Ureter (tissue), 1 donor: ENCODE measurements at regions not wholly inside any gene's neighbourhood (a gene's known extent, or its start where the extent isn't known, plus 50 kb on each side); places are given as distances from the start of the nearest gene placed in this dataset.
"Not testable (repeated sequence)": the region's sequence is repeated elsewhere in the genome, so short reads cannot be mapped to it uniquely, and the experiment has no call there.

Experiments used
- DNase-seq: peaks from one replicate; pipeline ENCODE4 v3.0.0-alpha.2; 2020; ENCODE audit warnings: low spot score
- donor health status: DM: yes; HTN: yes; CAD: no.

GRCh38 chr9:41075671-41076070 is 52.8 kb downstream of the FOXD4L6 start:
- DNase-seq: not testable (repeated sequence)

GRCh38 chr9:41074356-41074942 is 54.0 kb downstream of the FOXD4L6 start:
- DNase-seq: peak; percentile 51

DNA sequence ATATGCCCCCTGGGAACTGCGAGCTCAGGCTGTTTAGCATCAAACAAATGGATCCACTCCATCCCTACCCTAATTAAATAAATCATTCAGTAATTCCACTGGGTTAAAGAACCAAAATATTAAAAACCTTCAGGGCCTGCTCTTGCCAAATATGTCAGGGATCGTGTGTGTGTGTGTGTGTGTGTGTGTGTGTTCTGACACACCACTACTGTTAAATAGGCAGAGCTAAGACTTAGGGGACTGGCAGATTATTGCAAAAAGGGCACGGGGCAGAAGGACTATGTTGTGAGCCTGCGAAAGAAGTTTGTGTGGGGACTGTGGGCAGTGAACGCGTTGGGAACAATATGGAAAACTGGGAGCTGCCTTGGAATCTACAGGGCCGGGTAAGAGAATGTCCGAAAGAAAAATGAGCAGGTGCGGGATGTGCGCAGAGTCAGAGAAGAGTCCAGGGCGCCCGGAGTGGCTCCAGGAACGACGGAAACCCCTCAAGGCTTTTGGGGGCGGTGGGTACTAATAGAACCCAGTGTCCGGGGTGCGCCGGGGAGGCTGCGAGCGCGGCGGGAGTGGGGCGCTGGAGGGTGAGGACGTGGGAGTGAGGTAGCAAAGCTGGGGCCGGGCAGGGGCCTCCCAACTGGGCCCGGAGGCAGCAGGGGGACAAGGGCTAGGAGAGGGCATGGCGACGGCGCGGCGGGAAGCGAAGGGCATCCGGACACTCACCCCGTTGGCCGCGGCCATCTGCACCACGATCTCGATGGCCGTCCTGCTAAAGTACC is 54.8 kb downstream of the FOXD4L6 start:
- DNase-seq: not testable (repeated sequence)

GRCh38 chr9:41064125-41064795 is 64.2 kb downstream of the FOXD4L6 start:
- DNase-seq: not testable (repeated sequence)

DNA sequence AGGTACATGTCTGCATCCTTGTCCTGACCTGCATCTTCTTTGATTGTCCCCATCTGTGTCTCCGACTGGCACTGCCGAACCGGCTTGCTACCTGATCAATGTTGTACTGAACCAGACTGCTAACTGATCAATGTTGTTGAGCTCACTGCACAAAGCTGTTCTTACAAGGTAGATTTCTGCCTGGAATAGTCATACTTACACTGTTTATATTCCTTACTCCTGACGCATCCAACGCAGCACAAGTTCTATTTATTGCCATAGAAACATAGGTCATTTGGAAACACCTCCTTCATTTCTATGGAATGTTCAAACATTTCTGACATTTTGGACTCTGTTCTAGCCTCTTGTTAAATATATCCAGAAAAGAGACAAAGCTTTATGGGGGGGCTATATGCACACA is 65.2 kb downstream of the FOXD4L6 start:
- DNase-seq: not testable (repeated sequence)

DNA sequence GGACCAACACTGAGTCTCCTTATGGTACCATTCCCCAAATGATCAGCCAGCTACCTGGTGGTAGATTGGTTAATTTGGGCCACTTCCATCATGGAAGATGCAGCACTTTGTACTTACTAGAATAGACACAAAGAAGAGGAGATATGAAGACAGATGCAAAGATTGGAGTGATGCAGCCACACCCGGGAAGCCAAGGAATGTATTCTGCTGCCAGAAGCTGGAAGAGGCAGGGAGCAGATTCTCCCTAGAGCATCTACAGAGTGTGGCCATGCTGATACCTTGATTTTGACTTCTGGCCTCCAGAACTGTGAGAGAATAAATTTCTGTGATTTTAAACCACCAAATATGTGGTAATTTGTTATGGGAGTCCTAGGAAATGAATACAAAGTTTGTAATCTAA is 68.9 kb downstream of the FOXD4L6 start:
- not testable (repeated sequence) for DNase-seq

GRCh38 chr9:41053666-41054363 is 74.7 kb downstream of the FOXD4L6 start:
- DNase-seq: not testable (repeated sequence)

GRCh38 chr9:41048672-41049071 is 79.8 kb downstream of the FOXD4L6 start:
- DNase-seq: not testable (repeated sequence)

GRCh38 chr9:41047792-41048191 is 80.7 kb downstream of the FOXD4L6 start:
- not testable (repeated sequence) for DNase-seq

DNA sequence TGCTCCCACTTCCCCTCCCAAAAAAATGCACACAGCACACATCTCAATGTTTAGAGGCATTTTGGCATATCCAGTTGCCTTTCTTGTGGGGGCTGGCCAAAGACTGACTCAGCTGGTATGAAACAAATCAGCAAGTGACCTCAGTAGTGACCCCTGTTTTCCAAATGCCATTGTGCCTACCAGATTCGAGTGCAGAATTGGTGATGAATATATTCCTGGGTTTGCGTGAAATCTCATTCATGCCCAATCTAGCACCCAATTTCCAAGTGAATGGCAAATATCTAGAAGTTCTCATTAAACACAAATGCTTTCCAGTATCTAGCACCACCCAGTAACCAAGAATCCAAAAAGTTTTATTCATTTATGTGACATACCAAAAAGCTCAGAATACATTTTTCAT is 83.6 kb downstream of the FOXD4L6 start:
- not testable (repeated sequence) for DNase-seq

DNA sequence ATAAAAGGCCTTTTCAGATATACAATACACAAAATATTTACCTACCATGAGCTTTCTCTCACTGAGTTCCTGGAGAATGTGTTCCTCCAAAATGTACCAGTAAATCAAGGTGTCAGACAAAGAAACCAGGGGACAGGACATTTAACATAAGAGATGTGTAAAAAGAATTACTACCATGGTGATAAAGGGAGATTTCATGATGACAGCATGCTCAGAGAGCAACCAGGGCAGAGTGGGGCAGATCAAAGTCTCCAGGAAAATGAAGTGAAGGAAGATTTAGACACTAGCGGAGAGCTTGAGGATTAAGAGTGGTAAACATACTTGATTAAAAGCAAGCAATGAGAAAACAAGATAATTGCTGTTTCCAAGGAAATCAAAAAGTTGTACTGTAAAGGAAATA is 85.0 kb downstream of the FOXD4L6 start:
- DNase-seq: not testable (repeated sequence)

DNA sequence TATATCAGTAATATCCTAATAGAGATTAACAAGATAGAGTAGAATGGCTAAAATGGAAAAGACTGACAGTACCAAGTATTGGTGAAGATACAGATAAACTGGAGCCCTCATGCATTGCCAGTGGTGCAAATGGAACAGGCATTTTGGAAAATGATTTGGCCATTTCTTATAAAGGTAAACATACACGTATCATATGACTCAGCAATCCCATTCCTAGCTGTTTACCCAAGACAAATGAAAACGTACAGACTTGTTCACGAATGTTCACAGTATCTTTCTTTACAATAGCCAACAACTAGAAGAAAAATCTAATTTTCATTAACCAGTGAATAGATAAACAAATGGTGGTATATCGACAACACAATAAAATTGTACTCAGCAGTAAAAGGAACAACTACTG is 86.4 kb downstream of the FOXD4L6 start:
- DNase-seq: not testable (repeated sequence)

- DNase-seq: not testable (repeated sequence)
Measured at GRCh38 chr9:41040705-41041342, 87.7 kb downstream of the FOXD4L6 start.

DNA sequence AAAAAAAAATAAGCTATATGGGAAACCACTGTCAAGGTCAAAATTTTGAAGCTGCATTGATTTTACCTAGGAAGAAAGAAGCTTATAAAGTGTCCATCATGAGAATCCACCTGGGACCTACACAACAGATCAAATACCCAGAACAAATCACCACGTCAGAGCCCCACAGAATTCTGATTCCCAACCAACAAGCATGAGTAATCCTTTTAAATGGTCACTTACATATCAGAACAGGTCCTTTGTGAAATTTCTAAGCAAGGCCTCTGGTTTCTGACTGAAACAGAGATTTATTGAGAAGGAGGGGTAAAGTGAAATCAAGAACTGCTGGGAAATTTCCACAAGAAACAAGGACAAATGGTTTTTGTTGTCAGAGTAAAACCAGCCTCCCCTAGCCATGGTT is 93.2 kb downstream of the FOXD4L6 start:
- not testable (repeated sequence) for DNase-seq

DNA sequence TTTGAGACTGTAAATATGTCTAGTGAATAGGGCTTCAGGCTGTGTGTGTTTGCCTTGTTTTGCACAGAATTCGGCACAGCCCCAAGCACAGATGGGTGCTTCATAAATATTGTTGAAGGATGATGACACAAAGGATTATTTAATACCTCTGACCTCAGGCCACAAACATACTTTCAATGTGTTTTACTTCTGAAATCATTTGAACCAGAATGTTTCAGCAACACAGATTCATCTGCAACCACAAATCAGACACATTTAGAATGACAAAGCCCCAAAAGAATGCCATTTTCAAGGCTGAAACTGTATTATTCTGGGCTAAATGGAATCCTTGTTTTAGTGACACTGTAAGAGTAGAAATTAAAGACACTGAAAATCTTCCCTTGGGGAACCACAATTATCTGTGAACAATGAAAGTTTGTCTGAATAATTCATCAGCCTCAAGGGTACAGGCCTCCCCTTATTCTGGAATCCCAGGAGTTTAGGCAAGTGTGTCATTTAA is 93.7 kb downstream of the FOXD4L6 start:
- not testable (repeated sequence) for DNase-seq

GRCh38 chr9:41033877-41034276 is 94.6 kb downstream of the FOXD4L6 start:
- not testable (repeated sequence) for DNase-seq

- DNase-seq: not testable (repeated sequence)
Measured at GRCh38 chr9:41033360-41033759, 95.1 kb downstream of the FOXD4L6 start.

DNA sequence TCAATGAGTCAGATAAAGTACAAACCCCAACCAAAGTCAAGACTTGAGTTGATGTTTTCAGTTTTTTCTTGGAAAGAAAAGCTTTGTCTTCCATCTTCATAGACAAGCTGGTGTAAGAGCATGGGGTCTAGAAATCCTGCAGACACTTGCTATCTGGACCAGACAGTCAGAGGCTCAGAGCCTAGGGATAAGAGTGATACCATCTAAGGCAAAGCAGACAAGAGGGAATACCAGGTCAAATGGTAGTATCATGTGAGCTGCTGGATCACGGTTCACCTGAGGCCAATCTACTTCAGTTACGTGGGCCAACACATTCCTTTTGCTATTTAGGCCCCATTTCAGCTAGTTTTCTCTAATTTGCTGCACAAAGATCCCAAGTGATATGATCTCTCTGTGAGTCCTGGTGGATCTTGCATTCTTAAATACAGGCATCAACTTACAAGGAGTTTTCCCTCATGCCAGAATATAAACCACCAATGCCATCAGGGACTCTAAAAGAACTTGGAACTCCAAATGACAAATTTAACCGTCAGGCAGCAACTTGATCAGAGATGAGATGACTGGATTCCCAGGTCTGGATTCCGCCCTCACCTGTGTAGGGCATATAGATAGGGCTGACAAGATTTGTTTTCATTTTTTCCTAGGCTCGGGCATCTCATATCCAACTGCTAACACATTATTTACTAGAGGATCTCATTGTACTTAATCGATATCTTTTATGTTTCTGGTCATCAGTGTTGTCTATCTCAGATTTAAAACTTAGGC is 101.4 kb downstream of the FOXD4L6 start:
- DNase-seq: not testable (repeated sequence)

- not testable (repeated sequence) for DNase-seq
Measured at GRCh38 chr9:41022365-41022764, 106.1 kb downstream of the FOXD4L6 start.

- not testable (repeated sequence) for DNase-seq
Measured at GRCh38 chr9:41019858-41020562, 108.5 kb downstream of the FOXD4L6 start.
